ENCODE measurements at regions not wholly inside any gene's neighbourhood (a gene's known extent, or its start where the extent isn't known, plus 50 kb on each side); places are given as distances from the start of the nearest gene placed in this dataset.

GRCh38 chr18:22829781-22830180 lies 103.3 kb upstream of the RBBP8 start:
- Mint-ChIP-seq H3K27ac (ENCODE audit: unreplicated experiment) (no peak overlapping the region), H3K4me1 (ENCODE audit: unreplicated experiment) (no peaks in the 10 kb centered on the region), H3K4me3 (ENCODE audit: unreplicated experiment) (no peak overlapping the region), H3K36me3 (ENCODE audit: unreplicated experiment) (no peaks in the 10 kb centered on the region), H3K27me3 (ENCODE audit: unreplicated experiment) (peaks cover 27% of the 10 kb centered on the region), H3K9me3 (ENCODE audit: unreplicated experiment) (peaks cover 3% of the 10 kb centered on the region)
- no peak for TF ChIP-seq CTCF (IDR thresholded peaks at IDR 0.05)
- no peak for DNase-seq (ENCODE audit: extremely low spot score, unreplicated experiment)

GRCh38 chr18:22830511-22830910 lies 102.6 kb upstream of the RBBP8 start:
- Mint-ChIP-seq H3K36me3 (ENCODE audit: unreplicated experiment) (no peaks in the 10 kb centered on the region), H3K4me1 (ENCODE audit: unreplicated experiment) (no peaks in the 10 kb centered on the region), H3K9me3 (ENCODE audit: unreplicated experiment) (peaks cover 3% of the 10 kb centered on the region), H3K4me3 (ENCODE audit: unreplicated experiment) (no peak overlapping the region), H3K27ac (ENCODE audit: unreplicated experiment) (no peak overlapping the region), H3K27me3 (ENCODE audit: unreplicated experiment) (peaks cover 33% of the 10 kb centered on the region)
- no peak for TF ChIP-seq CTCF (IDR thresholded peaks at IDR 0.05)
- no peak for DNase-seq (ENCODE audit: extremely low spot score, unreplicated experiment)

- peaks cover 37% of the 10 kb centered on the region for H3K27me3 Mint-ChIP-seq (ENCODE audit: unreplicated experiment)
- no peaks in the 10 kb centered on the region for H3K4me1 Mint-ChIP-seq (ENCODE audit: unreplicated experiment)
- peaks cover 3% of the 10 kb centered on the region for H3K9me3 Mint-ChIP-seq (ENCODE audit: unreplicated experiment)
- no peak overlapping the region for H3K4me3 Mint-ChIP-seq (ENCODE audit: unreplicated experiment)
- H3K36me3 Mint-ChIP-seq (ENCODE audit: unreplicated experiment) = no peaks in the 10 kb centered on the region
- H3K27ac Mint-ChIP-seq (ENCODE audit: unreplicated experiment) = no peak overlapping the region
- no peak for TF ChIP-seq CTCF (IDR thresholded peaks at IDR 0.05)
- DNase-seq (ENCODE audit: extremely low spot score, unreplicated experiment) = no peak
These were observed 101.7 kb upstream of the RBBP8 start for GRCh38 chr18:22831441-22831904.

- DNase-seq (ENCODE audit: extremely low spot score, unreplicated experiment) = no peak
- no peak for TF ChIP-seq CTCF (IDR thresholded peaks at IDR 0.05)
- Mint-ChIP-seq H3K27me3 (ENCODE audit: unreplicated experiment) (peaks cover 25% of the 10 kb centered on the region), H3K4me3 (ENCODE audit: unreplicated experiment) (no peak overlapping the region), H3K4me1 (ENCODE audit: unreplicated experiment) (no peaks in the 10 kb centered on the region), H3K9me3 (ENCODE audit: unreplicated experiment) (no peaks in the 10 kb centered on the region), H3K36me3 (ENCODE audit: unreplicated experiment) (no peaks in the 10 kb centered on the region), H3K27ac (ENCODE audit: unreplicated experiment) (no peak overlapping the region)
These were observed 96.2 kb upstream of the RBBP8 start for GRCh38 chr18:22836932-22837331.

- peaks cover 27% of the 10 kb centered on the region for H3K27me3 Mint-ChIP-seq (ENCODE audit: unreplicated experiment)
- no peaks in the 10 kb centered on the region for H3K9me3 Mint-ChIP-seq (ENCODE audit: unreplicated experiment)
- no peaks in the 10 kb centered on the region for H3K4me1 Mint-ChIP-seq (ENCODE audit: unreplicated experiment)
- no peak overlapping the region for H3K4me3 Mint-ChIP-seq (ENCODE audit: unreplicated experiment)
- H3K27ac Mint-ChIP-seq (ENCODE audit: unreplicated experiment) = no peak overlapping the region
- no peak for DNase-seq (ENCODE audit: extremely low spot score, unreplicated experiment)
- no peak for TF ChIP-seq CTCF (IDR thresholded peaks at IDR 0.05)
- H3K36me3 Mint-ChIP-seq (ENCODE audit: unreplicated experiment) = no peaks in the 10 kb centered on the region
These were observed 94.9 kb upstream of the RBBP8 start for GRCh38 chr18:22838221-22838620.
